Immature natural killer cell (primary cell): ENCODE measurements at regions not wholly inside any gene's neighbourhood (a gene's known extent, or its start where the extent isn't known, plus 50 kb on each side); places are given as distances from the start of the nearest gene placed in this dataset.

Experiments used
- DNase-seq, 3 donors: peaks; one replicate each; pipeline ENCODE4 v3.0.0; 2022; ENCODE audit warnings: mixed read lengths in 1 of 3
- H3K27ac Mint-ChIP-seq, 6 donors: one replicate each; pipeline ENCODE4 v1.8.0; 2020; ENCODE audit warnings: mixed read lengths in 6 of 6, mild to moderate bottlenecking in 5 of 6, inconsistent platforms in 4 of 6, moderate library complexity in 3 of 6
- H3K27me3 Mint-ChIP-seq, 3 donors: one replicate each; pipeline ENCODE4 v1.8.0; 2020 to 2021; ENCODE audit warnings: low read depth in 3 of 3, mild to moderate bottlenecking in 3 of 3, mixed read lengths in 3 of 3, moderate library complexity in 3 of 3, inconsistent platforms in 1 of 3
- H3K36me3 Mint-ChIP-seq, 3 donors: one replicate each; pipeline ENCODE4 v1.8.0; 2020; ENCODE audit warnings: mixed read lengths in 3 of 3, inconsistent platforms in 2 of 3, mild to moderate bottlenecking in 2 of 3
- H3K4me1 Mint-ChIP-seq, 2 donors: one replicate each; pipeline ENCODE4 v1.8.0; 2020; ENCODE audit warnings: inconsistent platforms in 2 of 2, mild to moderate bottlenecking in 2 of 2, mixed read lengths in 2 of 2, moderate library complexity in 1 of 2
- H3K4me3 Mint-ChIP-seq, 5 donors: one replicate each; pipeline ENCODE4 v1.8.0; 2020; ENCODE audit warnings: mild to moderate bottlenecking in 5 of 5, mixed read lengths in 5 of 5, inconsistent platforms in 3 of 5, moderate library complexity in 3 of 5
- H3K9me3 Mint-ChIP-seq, 6 donors: one replicate each; pipeline ENCODE4 v1.8.0; 2020; ENCODE audit warnings: mild to moderate bottlenecking in 6 of 6, mixed read lengths in 6 of 6, inconsistent platforms in 4 of 6, moderate library complexity in 3 of 6

- DNase-seq, result no peak
- H3K4me3 Mint-ChIP-seq, result no peak overlapping the region
- no peak overlapping the region for H3K27ac Mint-ChIP-seq
- no peaks in the 10 kb centered on the region for H3K4me1 Mint-ChIP-seq
- peaks cover 0 to 4% (median 0%) of the 10 kb centered on the region in 3 donors for H3K36me3 Mint-ChIP-seq
- H3K27me3 Mint-ChIP-seq, result peaks cover 0 to 2% (median 0%) of the 10 kb centered on the region in 3 donors
- peaks cover 20 to 66% (median 52%) of the 10 kb centered on the region in 6 donors for H3K9me3 Mint-ChIP-seq
These were observed 206.3 kb upstream of the KHDRBS2 start for GRCh38 chr6:62492192-62492822.

- no peak for DNase-seq
- no peak overlapping the region for H3K4me3 Mint-ChIP-seq
- H3K9me3 Mint-ChIP-seq, result peaks cover 4 to 38% (median 13%) of the 10 kb centered on the region in 6 donors
- H3K36me3 Mint-ChIP-seq, result no peaks in the 10 kb centered on the region
- no peaks in the 10 kb centered on the region for H3K4me1 Mint-ChIP-seq
- no peak overlapping the region for H3K27ac Mint-ChIP-seq
- H3K27me3 Mint-ChIP-seq, result peaks cover 0 to 3% (median 0%) of the 10 kb centered on the region in 3 donors
These were observed 194.5 kb upstream of the KHDRBS2 start for GRCh38 chr6:62480544-62480943.

GRCh38 chr6:62479697-62480220 lies 193.7 kb upstream of the KHDRBS2 start:
- peaks cover 4 to 41% (median 17%) of the 10 kb centered on the region in 6 donors for H3K9me3 Mint-ChIP-seq
- DNase-seq, result no peak

GRCh38 chr6:62474793-62475192 lies 188.8 kb upstream of the KHDRBS2 start:
- H3K4me3 Mint-ChIP-seq, result no peak overlapping the region
- no peak overlapping the region for H3K27ac Mint-ChIP-seq
- H3K27me3 Mint-ChIP-seq, result peaks cover 0 to 3% (median 0%) of the 10 kb centered on the region in 3 donors
- H3K9me3 Mint-ChIP-seq, result peaks cover 13 to 46% (median 28%) of the 10 kb centered on the region in 6 donors
- H3K36me3 Mint-ChIP-seq, result no peaks in the 10 kb centered on the region
- no peak for DNase-seq
- H3K4me1 Mint-ChIP-seq, result no peaks in the 10 kb centered on the region

More at GRCh38 chr6:62479697-62480220, 193.7 kb upstream of the KHDRBS2 start:
- no peak overlapping the region for H3K27ac Mint-ChIP-seq
- H3K27me3 Mint-ChIP-seq, result peaks cover 0 to 3% (median 0%) of the 10 kb centered on the region in 3 donors
- no peaks in the 10 kb centered on the region for H3K36me3 Mint-ChIP-seq
- H3K4me1 Mint-ChIP-seq, result no peaks in the 10 kb centered on the region
- H3K4me3 Mint-ChIP-seq, result no peak overlapping the region

GRCh38 chr6:62466607-62467006 lies 180.6 kb upstream of the KHDRBS2 start:
- no peak overlapping the region for H3K4me3 Mint-ChIP-seq
- peaks cover 0 to 4% (median 0%) of the 10 kb centered on the region in 3 donors for H3K27me3 Mint-ChIP-seq
- H3K27ac Mint-ChIP-seq, result no peak overlapping the region
- DNase-seq, result no peak
- peaks cover 13 to 70% (median 22%) of the 10 kb centered on the region in 6 donors for H3K9me3 Mint-ChIP-seq
- no peaks in the 10 kb centered on the region for H3K4me1 Mint-ChIP-seq
- H3K36me3 Mint-ChIP-seq, result no peaks in the 10 kb centered on the region

- Mint-ChIP-seq H3K4me3 (no peak overlapping the region), H3K27ac (no peak overlapping the region), H3K9me3 (peaks cover 12 to 59% (median 20%) of the 10 kb centered on the region in 6 donors), H3K27me3 (peaks cover 0 to 4% (median 0%) of the 10 kb centered on the region in 3 donors), H3K36me3 (no peaks in the 10 kb centered on the region), H3K4me1 (no peaks in the 10 kb centered on the region)
- no peak for DNase-seq
These were observed 179.2 kb upstream of the KHDRBS2 start for GRCh38 chr6:62465206-62465605.

GRCh38 chr6:62452586-62452985 lies 166.6 kb upstream of the KHDRBS2 start:
- Mint-ChIP-seq H3K36me3 (peaks cover 0 to 3% (median 0%) of the 10 kb centered on the region in 3 donors), H3K27me3 (peaks cover 0 to 1% (median 0%) of the 10 kb centered on the region in 3 donors), H3K4me3 (no peak overlapping the region), H3K9me3 (peaks cover 2 to 51% (median 23%) of the 10 kb centered on the region in 6 donors), H3K4me1 (no peaks in the 10 kb centered on the region), H3K27ac (no peak overlapping the region)
- DNase-seq, result no peak

- no peak for DNase-seq
- H3K27me3 Mint-ChIP-seq, result peaks cover 0 to 3% (median 0%) of the 10 kb centered on the region in 3 donors
- no peaks in the 10 kb centered on the region for H3K4me1 Mint-ChIP-seq
- no peak overlapping the region for H3K27ac Mint-ChIP-seq
- peaks cover 17 to 58% (median 35%) of the 10 kb centered on the region in 6 donors for H3K9me3 Mint-ChIP-seq
- no peaks in the 10 kb centered on the region for H3K36me3 Mint-ChIP-seq
- no peak overlapping the region for H3K4me3 Mint-ChIP-seq
These were observed 160.8 kb upstream of the KHDRBS2 start for GRCh38 chr6:62446647-62447316.

GRCh38 chr6:62445521-62445920 lies 159.5 kb upstream of the KHDRBS2 start:
- H3K27me3 Mint-ChIP-seq, result peaks cover 0 to 3% (median 0%) of the 10 kb centered on the region in 3 donors
- peaks cover 17 to 67% (median 42%) of the 10 kb centered on the region in 6 donors for H3K9me3 Mint-ChIP-seq
- H3K36me3 Mint-ChIP-seq, result no peaks in the 10 kb centered on the region
- no peak overlapping the region for H3K4me3 Mint-ChIP-seq
- H3K27ac Mint-ChIP-seq, result no peak overlapping the region
- no peak for DNase-seq
- H3K4me1 Mint-ChIP-seq, result no peaks in the 10 kb centered on the region

- no peaks in the 10 kb centered on the region for H3K36me3 Mint-ChIP-seq
- H3K27me3 Mint-ChIP-seq, result no peaks in the 10 kb centered on the region
- peaks cover 23 to 80% (median 51%) of the 10 kb centered on the region in 6 donors for H3K9me3 Mint-ChIP-seq
- H3K4me1 Mint-ChIP-seq, result no peaks in the 10 kb centered on the region
- H3K4me3 Mint-ChIP-seq, result no peak overlapping the region
- H3K27ac Mint-ChIP-seq, result no peak overlapping the region
- no peak for DNase-seq
These were observed 155.2 kb upstream of the KHDRBS2 start for GRCh38 chr6:62441182-62441581.

GRCh38 chr6:62429781-62430180 lies 143.8 kb upstream of the KHDRBS2 start:
- Mint-ChIP-seq H3K4me1 (no peaks in the 10 kb centered on the region), H3K9me3 (peaks cover 8 to 46% (median 27%) of the 10 kb centered on the region in 6 donors), H3K4me3 (no peak overlapping the region), H3K27me3 (no peaks in the 10 kb centered on the region), H3K27ac (no peak overlapping the region), H3K36me3 (no peaks in the 10 kb centered on the region)
- no peak for DNase-seq

GRCh38 chr6:62400521-62401259 lies 114.7 kb upstream of the KHDRBS2 start:
- DNase-seq, result no peak
- no peak overlapping the region for H3K27ac Mint-ChIP-seq
- no peaks in the 10 kb centered on the region for H3K4me1 Mint-ChIP-seq
- H3K27me3 Mint-ChIP-seq, result no peaks in the 10 kb centered on the region
- H3K4me3 Mint-ChIP-seq, result no peak overlapping the region
- peaks cover 0 to 7% (median 0%) of the 10 kb centered on the region in 3 donors for H3K36me3 Mint-ChIP-seq
- H3K9me3 Mint-ChIP-seq, result peaks cover 21 to 57% (median 36%) of the 10 kb centered on the region in 6 donors

GRCh38 chr6:62393608-62394007 lies 107.6 kb upstream of the KHDRBS2 start:
- Mint-ChIP-seq H3K27me3 (no peaks in the 10 kb centered on the region), H3K4me1 (no peaks in the 10 kb centered on the region), H3K9me3 (peaks cover 15 to 54% (median 31%) of the 10 kb centered on the region in 6 donors), H3K36me3 (peaks cover 0 to under 1% (median 0%) of the 10 kb centered on the region in 3 donors), H3K4me3 (no peak overlapping the region), H3K27ac (no peak overlapping the region)
- DNase-seq, result no peak
